GM21528 (cell line): ENCODE measurements at regions not wholly inside any gene's neighbourhood (a gene's known extent, or its start where the extent isn't known, plus 50 kb on each side); places are given as distances from the start of the nearest gene placed in this dataset.

Experiments used
- ATAC-seq: cut with Tn5 transposase; IDR thresholded peaks from one replicate; pipeline ENCODE4 v1.9.1; 2021; ENCODE audit warnings: mild to moderate bottlenecking, moderate library complexity; ENCODE audit not compliant: unreplicated experiment, low FRiP score

- ATAC-seq = no peak
Measured at GRCh38 chr7:46178661-46179060, 257.6 kb upstream of the IGFBP3 start.

GRCh38 chr7:46177821-46178220 is 256.7 kb upstream of the IGFBP3 start:
- no peak for ATAC-seq

GRCh38 chr7:46175221-46175620 is 254.1 kb upstream of the IGFBP3 start:
- no peak for ATAC-seq

- no peak for ATAC-seq
Measured at GRCh38 chr7:46174196-46174580, 253.1 kb upstream of the IGFBP3 start.

GRCh38 chr7:46173476-46174195 is 252.6 kb upstream of the IGFBP3 start:
- no peak for ATAC-seq

GRCh38 chr7:46170792-46171191 is 249.7 kb upstream of the IGFBP3 start:
- ATAC-seq = no peak

GRCh38 chr7:46170021-46170420 is 248.9 kb upstream of the IGFBP3 start:
- ATAC-seq = no peak

GRCh38 chr7:46169384-46169755 is 248.3 kb upstream of the IGFBP3 start:
- no peak for ATAC-seq

GRCh38 chr7:46168671-46169383 is 247.8 kb upstream of the IGFBP3 start:
- ATAC-seq = no peak

GRCh38 chr7:46168231-46168630 is 247.2 kb upstream of the IGFBP3 start:
- no peak for ATAC-seq

GRCh38 chr7:46165276-46165675 is 244.2 kb upstream of the IGFBP3 start:
- no peak for ATAC-seq

GRCh38 chr7:46164629-46165028 is 243.6 kb upstream of the IGFBP3 start:
- ATAC-seq = no peak

GRCh38 chr7:46163246-46163645 is 242.2 kb upstream of the IGFBP3 start:
- ATAC-seq = no peak

GRCh38 chr7:46162609-46163008 is 241.5 kb upstream of the IGFBP3 start:
- ATAC-seq = no peak

- ATAC-seq = no peak
Measured at GRCh38 chr7:46160861-46161260, 239.8 kb upstream of the IGFBP3 start.

- ATAC-seq = no peak
Measured at GRCh38 chr7:46157931-46158330, 236.9 kb upstream of the IGFBP3 start.

- ATAC-seq = no peak
Measured at GRCh38 chr7:46157404-46157803, 236.3 kb upstream of the IGFBP3 start.

- ATAC-seq = no peak
Measured at GRCh38 chr7:46156853-46157252, 235.8 kb upstream of the IGFBP3 start.

GRCh38 chr7:46156086-46156485 is 235.0 kb upstream of the IGFBP3 start:
- no peak for ATAC-seq

GRCh38 chr7:46155367-46155766 is 234.3 kb upstream of the IGFBP3 start:
- ATAC-seq = no peak

- no peak for ATAC-seq
Measured at GRCh38 chr7:46153951-46154787, 233.1 kb upstream of the IGFBP3 start.
